Keratinocyte (primary cell): ENCODE measurements at regions not wholly inside any gene's neighbourhood (a gene's known extent, or its start where the extent isn't known, plus 50 kb on each side); places are given as distances from the start of the nearest gene placed in this dataset.

Experiments used
- DNase-seq: peaks from one replicate; pipeline ENCODE4 v3.0.0-alpha.2; 2011; ENCODE audit warnings: low read depth, missing footprints, low spot score
- FAIRE-seq: peaks from 2 replicates; lab custom pipeline; 2011; peaks lifted over from hg19 to GRCh38; lab: Jason Lieb, UNC
- H2AFZ ChIP-seq: 2 replicates; pipeline ENCODE4 v1.6.0; 2012; ENCODE audit warnings: low read length, control low read depth, inconsistent platforms; ENCODE audit not compliant: control insufficient read depth
- H3K27ac ChIP-seq: 2 replicates; pipeline ENCODE4 v1.5.1; 2011; ENCODE audit warnings: low read length; ENCODE audit not compliant: control insufficient read depth, insufficient read depth
- H3K27me3 ChIP-seq: 3 replicates; pipeline ENCODE4 v1.6.0; 2011; ENCODE audit warnings: low read length; ENCODE audit not compliant: control insufficient read depth, insufficient read depth; ENCODE audit errors: extremely low read depth
- H3K36me3 ChIP-seq, 2 experiments: 2 replicates in 1 of 2; 3 replicates in 1 of 2; pipeline ENCODE4 v1.5.1; 2011; ENCODE audit warnings: low read length in 2 of 2, mild to moderate bottlenecking in 1 of 2; ENCODE audit not compliant: control insufficient read depth in 2 of 2, insufficient read depth in 2 of 2; ENCODE audit errors: extremely low read depth in 1 of 2
- H3K4me1 ChIP-seq: 3 replicates; pipeline ENCODE4 v1.5.1; 2011; ENCODE audit warnings: low read length; ENCODE audit not compliant: control insufficient read depth, insufficient read depth; ENCODE audit errors: extremely low read depth
- H3K4me2 ChIP-seq: 3 replicates; pipeline ENCODE4 v1.6.0; 2011; ENCODE audit warnings: low read depth, low read length; ENCODE audit not compliant: control insufficient read depth, insufficient read depth; ENCODE audit errors: extremely low read depth
- H3K4me3 ChIP-seq, 3 experiments: fragments of 200-600 bp in 1 of 3; sonication (generic) in 1 of 3; 2 replicates in 2 of 3; 3 replicates in 1 of 3; pipeline ENCODE4 v1.5.1; 2011 to 2016; ENCODE audit warnings: low read length in 3 of 3, mild to moderate bottlenecking in 3 of 3, control low read depth in 2 of 3, inconsistent platforms in 1 of 3, low read depth in 1 of 3, mixed read lengths in 1 of 3, mixed run types in 1 of 3, moderate library complexity in 1 of 3; ENCODE audit not compliant: control insufficient read depth in 2 of 3, insufficient read depth in 2 of 3; ENCODE audit errors: extremely low read depth in 1 of 3
- H3K79me2 ChIP-seq: 2 replicates; pipeline ENCODE4 v1.6.0; 2012; ENCODE audit warnings: low read length; ENCODE audit not compliant: control insufficient read depth, insufficient read depth
- H3K9ac ChIP-seq: 3 replicates; pipeline ENCODE4 v1.6.0; 2011; ENCODE audit warnings: low read length; ENCODE audit not compliant: control insufficient read depth, insufficient read depth; ENCODE audit errors: extremely low read depth
- H3K9me1 ChIP-seq: 3 replicates; pipeline ENCODE4 v1.6.0; 2011; ENCODE audit warnings: low read length; ENCODE audit not compliant: control insufficient read depth, insufficient read depth; ENCODE audit errors: extremely low read depth
- H3K9me3 ChIP-seq: 2 replicates; pipeline ENCODE4 v1.5.1; 2012; ENCODE audit warnings: low read depth, low read length; ENCODE audit not compliant: control insufficient read depth
- H4K20me1 ChIP-seq: 3 replicates; pipeline ENCODE4 v1.6.0; 2011; ENCODE audit warnings: low read length; ENCODE audit not compliant: control insufficient read depth, insufficient read depth; ENCODE audit errors: extremely low read depth
- CTCF ChIP-seq, 3 experiments: IDR thresholded peaks in 1 of 3; conservative IDR thresholded peaks in 1 of 3; optimal IDR thresholded peaks in 1 of 3; 2 replicates in 2 of 3; 3 replicates in 1 of 3; pipeline versions ENCODE3 to v1.5.1; 2011; ENCODE audit warnings: low read length in 3 of 3, mild to moderate bottlenecking in 3 of 3, moderate library complexity in 2 of 3, control low read depth in 1 of 3, inconsistent platforms in 1 of 3; ENCODE audit not compliant: insufficient read depth in 2 of 3; ENCODE audit errors: extremely low read depth in 1 of 3
- EZH2 ChIP-seq: IDR thresholded peaks from one replicate; pipeline ENCODE4 v1.6.1; 2012; ENCODE audit warnings: inconsistent platforms, mild to moderate bottlenecking, low read length, moderate library complexity
- dilution Hi-C: fragments of 300-500 bp; cut with MboI; formaldehyde crosslinking; loops from one replicate; pipeline ENCODE4 v1.7.0; 2020; ENCODE audit warnings: low sequenced_read_pairs; ENCODE audit not compliant: extremely low pct_ligation_motif_present

DNA sequence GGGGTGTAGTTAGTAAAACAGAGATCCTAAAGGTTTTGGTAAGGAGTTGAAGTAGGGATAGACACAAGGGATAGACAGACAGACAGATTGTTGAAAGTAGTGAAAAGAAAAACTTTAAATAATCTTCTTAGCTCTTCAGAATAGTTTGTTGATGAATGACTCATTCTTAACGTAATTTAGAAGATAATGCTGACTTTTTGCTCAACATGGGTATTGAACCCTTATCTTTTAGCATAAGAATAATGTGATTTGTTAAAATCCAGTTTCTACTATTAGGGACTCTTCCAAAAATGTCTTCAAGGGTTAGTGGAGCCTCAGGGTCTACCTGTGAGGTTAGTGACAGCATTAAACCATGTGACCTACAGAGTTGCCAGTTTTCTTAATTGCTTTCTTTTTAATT lies 411.2 kb downstream of the ETV1 start:
- Histone ChIP-seq H3K4me3 (no peak overlapping the region), H3K79me2 (no peaks in the 10 kb centered on the region), H3K4me1 (no peaks in the 10 kb centered on the region), H3K27me3 (no peaks in the 10 kb centered on the region), H3K9ac (no peak overlapping the region), H3K4me2 (no peak overlapping the region), H4K20me1 (no peaks in the 10 kb centered on the region), H3K9me1 (no peaks in the 10 kb centered on the region), H3K27ac (no peak overlapping the region), H2AFZ (no peak overlapping the region), H3K9me3 (no peaks in the 10 kb centered on the region), H3K36me3 (no peaks in the 10 kb centered on the region)
- no peak for TF ChIP-seq EZH2
- TF ChIP-seq CTCF (optimal IDR thresholded peaks at IDR 0.05 in 1 of 3, IDR thresholded peaks at IDR 0.05 in 1 of 3, conservative IDR thresholded peaks at IDR 0.05 in 1 of 3; ENCODE audit: extremely low read depth in 1 of 3, insufficient read depth in 2 of 3, low read length in 3 of 3) = no peak
- no peak for FAIRE-seq
- DNase-seq = no peak
- dilution Hi-C loops = no loop called here

GRCh38 chr7:13581097-13581496 lies 408.4 kb downstream of the ETV1 start:
- TF ChIP-seq CTCF (optimal IDR thresholded peaks at IDR 0.05 in 1 of 3, IDR thresholded peaks at IDR 0.05 in 1 of 3, conservative IDR thresholded peaks at IDR 0.05 in 1 of 3; ENCODE audit: extremely low read depth in 1 of 3, insufficient read depth in 2 of 3, low read length in 3 of 3) = no peak
- no peak for TF ChIP-seq EZH2
- Histone ChIP-seq H3K27ac (no peak overlapping the region), H3K9me1 (no peaks in the 10 kb centered on the region), H3K27me3 (no peaks in the 10 kb centered on the region), H4K20me1 (no peaks in the 10 kb centered on the region), H3K4me2 (no peak overlapping the region), H3K9ac (no peak overlapping the region), H3K4me3 (no peak overlapping the region), H3K36me3 (no peaks in the 10 kb centered on the region), H3K4me1 (no peaks in the 10 kb centered on the region), H2AFZ (no peak overlapping the region), H3K9me3 (no peaks in the 10 kb centered on the region), H3K79me2 (no peaks in the 10 kb centered on the region)
- FAIRE-seq (no peak), DNase-seq (no peak)
- dilution Hi-C loops = no loop called here
